Hematopoietic multipotent progenitor cell treated with erythropoietin and hydrocortisone succinate and interleukin-3 and kit ligand, for 6 days (in vitro differentiated cells): ENCODE measurements at regions not wholly inside any gene's neighbourhood (a gene's known extent, or its start where the extent isn't known, plus 50 kb on each side); places are given as distances from the start of the nearest gene placed in this dataset.
"Not testable (repeated sequence)": the region's sequence is repeated elsewhere in the genome, so short reads cannot be mapped to it uniquely, and the experiment has no call there.

Experiments
- DNase-seq: peaks from one replicate; pipeline ENCODE4 v3.0.0-alpha.2; 2015

GRCh38 chr4:78692822-78693170 lies 83.4 kb upstream of the BMP2K start:
- DNase-seq, result no peak

GRCh38 chr4:78693777-78694456 lies 82.2 kb upstream of the BMP2K start:
- peak; percentile 84 for DNase-seq

- no peak for DNase-seq
Observed at GRCh38 chr4:78694457-78694787, 81.7 kb upstream of the BMP2K start.

GRCh38 chr4:78695910-78696309 lies 80.2 kb upstream of the BMP2K start:
- DNase-seq, result no peak

GRCh38 chr4:78703079-78703478 lies 73.1 kb upstream of the BMP2K start:
- DNase-seq, result no peak

GRCh38 chr4:78704317-78704716 lies 71.8 kb upstream of the BMP2K start:
- no peak for DNase-seq

GRCh38 chr4:78704981-78705683 lies 71.0 kb upstream of the BMP2K start:
- DNase-seq, result peak; percentile 58

- no peak for DNase-seq
Observed at GRCh38 chr4:78706302-78706701, 69.8 kb upstream of the BMP2K start.

GRCh38 chr4:78707268-78707667 lies 68.9 kb upstream of the BMP2K start:
- DNase-seq, result peak; percentile 81

- no peak for DNase-seq
Observed at GRCh38 chr4:78707793-78708192, 68.4 kb upstream of the BMP2K start.

- DNase-seq, result no peak
Observed at GRCh38 chr4:78710536-78710935, 65.6 kb upstream of the BMP2K start.

GRCh38 chr4:78711676-78712075 lies 64.5 kb upstream of the BMP2K start:
- no peak for DNase-seq

- DNase-seq, result not testable (repeated sequence)
Observed at GRCh38 chr4:78714598-78714997, 61.6 kb upstream of the BMP2K start.

- DNase-seq, result not testable (repeated sequence)
Observed at GRCh38 chr4:78715372-78715771, 60.8 kb upstream of the BMP2K start.

GRCh38 chr4:78717712-78718111 lies 58.4 kb upstream of the BMP2K start:
- DNase-seq, result not testable (repeated sequence)

GRCh38 chr4:78720204-78720603 lies 55.9 kb upstream of the BMP2K start:
- DNase-seq, result no peak

- DNase-seq, result peak; percentile 84
Observed at GRCh38 chr4:78720994-78721677, 55.0 kb upstream of the BMP2K start.

- no peak for DNase-seq
Observed at GRCh38 chr4:78721747-78722146, 54.4 kb upstream of the BMP2K start.

- DNase-seq, result no peak
Observed at GRCh38 chr4:78722320-78722719, 53.8 kb upstream of the BMP2K start.

- no peak for DNase-seq
Observed at GRCh38 chr4:78722878-78723277, 53.3 kb upstream of the BMP2K start.
